ENCODE measurements at regions not wholly inside any gene's neighbourhood (a gene's known extent, or its start where the extent isn't known, plus 50 kb on each side); places are given as distances from the start of the nearest gene placed in this dataset.

DNA sequence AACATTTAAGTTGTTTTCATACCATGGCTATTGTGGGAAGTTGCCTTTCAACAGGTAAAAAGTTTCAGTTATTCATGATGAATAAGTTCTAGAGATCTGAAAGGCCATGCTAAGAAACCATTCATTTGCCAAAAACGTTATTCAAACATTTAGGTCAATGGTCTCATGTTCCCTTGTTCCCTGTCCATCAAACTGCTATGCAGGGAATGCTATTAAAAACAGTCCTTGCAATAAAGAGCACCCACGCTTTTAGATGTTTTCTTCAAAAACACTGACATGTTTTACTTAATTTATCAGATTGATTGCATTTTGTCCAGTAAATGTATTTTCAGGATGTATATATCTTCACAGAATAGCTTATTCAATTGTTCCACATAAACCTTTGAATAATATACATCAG, 573.2 kb upstream of the PCDH20 start:
- no peaks in the 10 kb centered on the region for H3K4me1 ChIP-seq
- no peak overlapping the region for H3K27ac ChIP-seq
- no peak overlapping the region for H3K4me3 ChIP-seq
- H3K27me3 ChIP-seq = no peaks in the 10 kb centered on the region
- no peak for TF ChIP-seq EP300 (IDR thresholded peaks at IDR 0.05)
- no peak for TF ChIP-seq POLR2AphosphoS5 (IDR thresholded peaks at IDR 0.05)
- TF ChIP-seq POLR2A (IDR thresholded peaks at IDR 0.05) = no peak
- TF ChIP-seq, protein P1, sequence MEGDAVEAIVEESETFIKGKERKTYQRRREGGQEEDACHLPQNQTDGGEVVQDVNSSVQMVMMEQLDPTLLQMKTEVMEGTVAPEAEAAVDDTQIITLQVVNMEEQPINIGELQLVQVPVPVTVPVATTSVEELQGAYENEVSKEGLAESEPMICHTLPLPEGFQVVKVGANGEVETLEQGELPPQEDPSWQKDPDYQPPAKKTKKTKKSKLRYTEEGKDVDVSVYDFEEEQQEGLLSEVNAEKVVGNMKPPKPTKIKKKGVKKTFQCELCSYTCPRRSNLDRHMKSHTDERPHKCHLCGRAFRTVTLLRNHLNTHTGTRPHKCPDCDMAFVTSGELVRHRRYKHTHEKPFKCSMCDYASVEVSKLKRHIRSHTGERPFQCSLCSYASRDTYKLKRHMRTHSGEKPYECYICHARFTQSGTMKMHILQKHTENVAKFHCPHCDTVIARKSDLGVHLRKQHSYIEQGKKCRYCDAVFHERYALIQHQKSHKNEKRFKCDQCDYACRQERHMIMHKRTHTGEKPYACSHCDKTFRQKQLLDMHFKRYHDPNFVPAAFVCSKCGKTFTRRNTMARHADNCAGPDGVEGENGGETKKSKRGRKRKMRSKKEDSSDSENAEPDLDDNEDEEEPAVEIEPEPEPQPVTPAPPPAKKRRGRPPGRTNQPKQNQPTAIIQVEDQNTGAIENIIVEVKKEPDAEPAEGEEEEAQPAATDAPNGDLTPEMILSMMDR (IDR thresholded peaks at IDR 0.05) = no peak
- 42% methylated on average over 2 of the region's 2 CpGs for WGBS
- no peak for DNase-seq (ENCODE audit: low spot score in 2 of 2)
- H3K36me3 ChIP-seq = no peaks in the 10 kb centered on the region
- no peaks in the 10 kb centered on the region for H3K9me3 ChIP-seq

DNA sequence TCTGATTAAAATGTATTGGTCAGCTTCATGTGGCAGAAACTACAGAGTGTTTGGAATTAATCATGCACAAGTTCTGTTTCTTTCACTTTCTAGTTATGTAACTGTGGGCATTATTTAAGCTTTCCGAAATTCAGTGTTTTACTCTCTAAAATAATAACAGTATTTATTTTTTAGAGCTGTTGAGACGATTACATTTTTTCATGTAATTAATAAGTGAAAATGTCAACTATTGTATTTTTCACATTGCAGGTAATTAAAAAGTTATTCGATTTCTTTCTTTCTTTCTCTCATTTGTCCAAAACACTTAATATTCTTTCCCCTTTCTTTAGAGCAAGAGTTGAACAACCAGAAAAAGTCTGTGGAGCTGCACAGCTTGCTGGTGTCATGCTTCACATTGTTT, 559.4 kb upstream of the PCDH20 start:
- no peaks in the 10 kb centered on the region for H3K27me3 ChIP-seq
- no peak overlapping the region for H3K27ac ChIP-seq
- H3K4me1 ChIP-seq = no peaks in the 10 kb centered on the region
- H3K9me3 ChIP-seq = no peaks in the 10 kb centered on the region
- no peak overlapping the region for H3K4me3 ChIP-seq
- no peak for TF ChIP-seq POLR2A (IDR thresholded peaks at IDR 0.05)
- no peak for TF ChIP-seq EP300 (IDR thresholded peaks at IDR 0.05)
- no peak for TF ChIP-seq POLR2AphosphoS5 (IDR thresholded peaks at IDR 0.05)
- TF ChIP-seq, protein P1 (IDR thresholded peaks at IDR 0.05) = no peak
- 83% methylated on average over 3 of the region's 3 CpGs for WGBS
- H3K36me3 ChIP-seq = no peaks in the 10 kb centered on the region
- DNase-seq (ENCODE audit: low spot score in 2 of 2) = no peak

DNA sequence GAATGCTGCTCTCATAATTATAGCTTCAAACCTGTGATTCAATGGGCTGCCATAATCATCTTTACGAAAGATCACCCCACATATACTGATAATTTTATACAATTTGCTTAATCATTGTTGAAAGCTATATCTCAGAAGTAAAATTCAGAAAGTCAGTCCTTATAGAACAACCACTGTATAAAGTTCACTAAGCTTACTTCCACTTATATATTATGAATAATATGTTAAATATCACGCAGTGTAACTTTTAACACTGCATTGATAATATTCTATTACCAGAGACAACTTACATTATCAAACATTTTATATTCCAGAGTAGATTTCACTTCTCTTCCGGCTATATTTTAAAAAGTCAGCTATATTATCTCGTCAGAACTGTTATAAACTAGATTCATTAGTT, 550.1 kb upstream of the PCDH20 start:
- TF ChIP-seq POLR2A (IDR thresholded peaks at IDR 0.05) (no peak), EP300 (IDR thresholded peaks at IDR 0.05) (no peak), POLR2AphosphoS5 (IDR thresholded peaks at IDR 0.05) (no peak)
- TF ChIP-seq, protein P1 (IDR thresholded peaks at IDR 0.05) = no peak
- no peaks in the 10 kb centered on the region for H3K36me3 ChIP-seq
- H3K9me3 ChIP-seq = no peaks in the 10 kb centered on the region
- H3K4me3 ChIP-seq = no peak overlapping the region
- H3K27ac ChIP-seq = no peak overlapping the region
- H3K4me1 ChIP-seq = no peaks in the 10 kb centered on the region
- WGBS = 86% methylated on average over 4 of the region's 4 CpGs
- DNase-seq (ENCODE audit: low spot score in 2 of 2) = no peak
- H3K27me3 ChIP-seq = no peaks in the 10 kb centered on the region

DNA sequence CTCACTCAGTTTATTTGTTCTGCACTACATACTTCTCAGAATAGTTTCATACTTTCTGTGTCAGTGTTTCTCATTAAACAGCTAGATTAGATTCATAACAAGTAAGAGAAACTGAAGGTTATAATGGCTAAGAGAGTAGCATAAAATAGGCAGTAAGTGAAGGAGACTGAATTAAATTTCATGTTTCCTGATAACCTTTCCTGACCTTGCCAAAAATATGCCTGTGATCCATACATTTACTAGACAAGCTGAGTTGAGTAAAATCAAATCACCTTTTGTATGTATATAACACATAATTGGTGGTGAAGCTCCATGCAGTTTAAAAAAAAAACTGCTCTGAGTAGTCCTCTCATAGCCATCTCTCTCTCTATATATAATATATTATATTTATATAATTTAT, 545.3 kb upstream of the PCDH20 start:
- Histone ChIP-seq H3K27me3 (no peaks in the 10 kb centered on the region), H3K36me3 (no peaks in the 10 kb centered on the region), H3K9me3 (no peaks in the 10 kb centered on the region), H3K4me1 (no peaks in the 10 kb centered on the region), H3K27ac (no peak overlapping the region), H3K4me3 (no peak overlapping the region)
- no peak for TF ChIP-seq EP300 (IDR thresholded peaks at IDR 0.05)
- no peak for TF ChIP-seq POLR2A (IDR thresholded peaks at IDR 0.05)
- no peak for TF ChIP-seq POLR2AphosphoS5 (IDR thresholded peaks at IDR 0.05)
- TF ChIP-seq, protein P1 (IDR thresholded peaks at IDR 0.05) = no peak
- DNase-seq (ENCODE audit: low spot score in 2 of 2) = no peak

DNA sequence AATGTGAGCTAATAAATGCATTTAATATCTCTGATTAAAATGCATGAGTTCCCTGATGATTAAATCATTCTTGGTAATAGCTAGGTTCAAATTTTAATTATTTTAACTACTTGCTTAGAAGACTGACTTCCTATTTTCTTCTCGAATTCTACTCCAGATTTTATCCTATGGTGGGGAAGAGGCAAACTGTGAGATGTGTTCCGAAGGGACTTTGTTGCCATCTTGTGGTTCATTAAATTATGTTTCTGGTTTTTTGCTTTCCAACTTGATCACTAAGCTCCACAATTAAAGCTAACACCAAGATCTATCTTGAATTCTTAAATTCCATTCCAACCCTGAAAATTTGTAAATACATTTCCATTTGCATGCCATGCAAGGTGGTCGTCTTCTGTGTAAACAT, 538.4 kb upstream of the PCDH20 start:
- H3K27me3 ChIP-seq = no peaks in the 10 kb centered on the region
- H3K4me1 ChIP-seq = no peaks in the 10 kb centered on the region
- no peak overlapping the region for H3K27ac ChIP-seq
- TF ChIP-seq EP300 (IDR thresholded peaks at IDR 0.05) (no peak), POLR2A (IDR thresholded peaks at IDR 0.05) (no peak), POLR2AphosphoS5 (IDR thresholded peaks at IDR 0.05) (no peak)
- TF ChIP-seq, protein P1 (IDR thresholded peaks at IDR 0.05) = no peak
- no peak for DNase-seq (ENCODE audit: low spot score in 2 of 2)
- no peaks in the 10 kb centered on the region for H3K36me3 ChIP-seq
- 9% methylated on average over 3 of the region's 3 CpGs for WGBS
- H3K4me3 ChIP-seq = no peak overlapping the region
- H3K9me3 ChIP-seq = no peaks in the 10 kb centered on the region

Data from suprapubic skin (tissue), 4 donors.